ENCODE measurements at regions not wholly inside any gene's neighbourhood (a gene's known extent, or its start where the extent isn't known, plus 50 kb on each side); places are given as distances from the start of the nearest gene placed in this dataset.

- TF ChIP-seq POLR2A (IDR thresholded peaks at IDR 0.05), result no peak
- TF ChIP-seq, protein P1, sequence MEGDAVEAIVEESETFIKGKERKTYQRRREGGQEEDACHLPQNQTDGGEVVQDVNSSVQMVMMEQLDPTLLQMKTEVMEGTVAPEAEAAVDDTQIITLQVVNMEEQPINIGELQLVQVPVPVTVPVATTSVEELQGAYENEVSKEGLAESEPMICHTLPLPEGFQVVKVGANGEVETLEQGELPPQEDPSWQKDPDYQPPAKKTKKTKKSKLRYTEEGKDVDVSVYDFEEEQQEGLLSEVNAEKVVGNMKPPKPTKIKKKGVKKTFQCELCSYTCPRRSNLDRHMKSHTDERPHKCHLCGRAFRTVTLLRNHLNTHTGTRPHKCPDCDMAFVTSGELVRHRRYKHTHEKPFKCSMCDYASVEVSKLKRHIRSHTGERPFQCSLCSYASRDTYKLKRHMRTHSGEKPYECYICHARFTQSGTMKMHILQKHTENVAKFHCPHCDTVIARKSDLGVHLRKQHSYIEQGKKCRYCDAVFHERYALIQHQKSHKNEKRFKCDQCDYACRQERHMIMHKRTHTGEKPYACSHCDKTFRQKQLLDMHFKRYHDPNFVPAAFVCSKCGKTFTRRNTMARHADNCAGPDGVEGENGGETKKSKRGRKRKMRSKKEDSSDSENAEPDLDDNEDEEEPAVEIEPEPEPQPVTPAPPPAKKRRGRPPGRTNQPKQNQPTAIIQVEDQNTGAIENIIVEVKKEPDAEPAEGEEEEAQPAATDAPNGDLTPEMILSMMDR (IDR thresholded peaks at IDR 0.05), result no peak
These were observed 166.8 kb downstream of the RHOU start for GRCh38 chr1:228901936-228902681.

All from prostate gland (tissue), 2 donors.